ENCODE measurements at regions not wholly inside any gene's neighbourhood (a gene's known extent, or its start where the extent isn't known, plus 50 kb on each side); places are given as distances from the start of the nearest gene placed in this dataset.

DNA sequence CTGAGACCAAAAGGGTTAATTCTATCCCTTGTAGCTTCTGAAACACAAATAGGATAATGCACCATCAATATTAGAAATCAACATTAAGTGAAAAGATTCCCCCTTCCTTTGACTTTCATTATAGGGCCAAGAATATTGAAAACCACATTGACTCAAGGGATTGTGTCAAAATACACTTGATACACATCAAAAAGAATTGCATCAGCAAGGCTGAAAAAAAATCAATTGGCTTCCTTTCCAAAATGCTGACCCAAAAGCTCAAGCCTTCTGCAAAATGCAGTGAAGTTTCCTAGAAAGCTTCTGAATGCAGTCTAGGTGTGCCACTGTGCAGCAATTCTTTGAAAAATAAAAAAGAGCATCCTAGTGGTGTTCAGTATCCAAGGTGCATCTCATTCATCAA is 674.4 kb downstream of the TOX3 start:
- H3K27me3 ChIP-seq (ENCODE audit: control insufficient read depth, insufficient read depth, low read length) = no peaks in the 10 kb centered on the region
- no peak for DNase-seq (ENCODE audit: low read depth)
- no peak overlapping the region for H3K4me3 ChIP-seq (ENCODE audit: low read depth, low read length)
- no peaks in the 10 kb centered on the region for H3K36me3 ChIP-seq (ENCODE audit: control insufficient read depth, insufficient read depth, low read length)
- CTCF ChIA-PET = interaction anchor here (1.7 kb wide), 1 partner anchor 9 kb away, joined by 4 read pairs; no protein-coding TSS in a partner anchor
- POLR2A ChIA-PET = no interaction called here
- TF ChIP-seq, protein P1, sequence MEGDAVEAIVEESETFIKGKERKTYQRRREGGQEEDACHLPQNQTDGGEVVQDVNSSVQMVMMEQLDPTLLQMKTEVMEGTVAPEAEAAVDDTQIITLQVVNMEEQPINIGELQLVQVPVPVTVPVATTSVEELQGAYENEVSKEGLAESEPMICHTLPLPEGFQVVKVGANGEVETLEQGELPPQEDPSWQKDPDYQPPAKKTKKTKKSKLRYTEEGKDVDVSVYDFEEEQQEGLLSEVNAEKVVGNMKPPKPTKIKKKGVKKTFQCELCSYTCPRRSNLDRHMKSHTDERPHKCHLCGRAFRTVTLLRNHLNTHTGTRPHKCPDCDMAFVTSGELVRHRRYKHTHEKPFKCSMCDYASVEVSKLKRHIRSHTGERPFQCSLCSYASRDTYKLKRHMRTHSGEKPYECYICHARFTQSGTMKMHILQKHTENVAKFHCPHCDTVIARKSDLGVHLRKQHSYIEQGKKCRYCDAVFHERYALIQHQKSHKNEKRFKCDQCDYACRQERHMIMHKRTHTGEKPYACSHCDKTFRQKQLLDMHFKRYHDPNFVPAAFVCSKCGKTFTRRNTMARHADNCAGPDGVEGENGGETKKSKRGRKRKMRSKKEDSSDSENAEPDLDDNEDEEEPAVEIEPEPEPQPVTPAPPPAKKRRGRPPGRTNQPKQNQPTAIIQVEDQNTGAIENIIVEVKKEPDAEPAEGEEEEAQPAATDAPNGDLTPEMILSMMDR (IDR thresholded peaks at IDR 0.05; ENCODE audit: insufficient read depth, low read depth, low read length) = no peak

DNA sequence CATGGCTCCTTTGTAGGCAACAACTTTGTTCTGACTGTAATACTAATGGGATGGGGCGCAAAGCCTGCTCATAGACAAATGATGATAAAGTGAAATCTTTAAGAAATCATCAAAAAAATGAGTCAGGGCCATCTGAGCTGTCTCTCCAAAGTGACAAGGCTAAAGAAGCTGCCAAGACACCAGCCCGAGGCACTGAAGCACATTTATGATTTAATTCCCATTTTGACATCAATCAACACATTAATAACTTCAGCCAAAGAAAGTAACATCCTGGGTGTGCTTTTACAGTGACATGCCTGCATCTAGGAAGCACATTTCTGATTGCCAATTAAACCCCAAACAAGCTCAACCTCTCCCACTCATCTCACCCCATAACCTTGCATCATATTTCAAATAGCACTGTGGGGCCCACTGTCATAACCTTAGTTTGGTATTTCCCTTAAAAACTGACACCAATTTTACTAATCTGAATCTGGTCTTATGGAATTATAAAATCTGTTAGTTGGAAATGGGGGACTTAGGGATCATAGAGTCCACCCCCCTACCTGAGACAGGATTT is 676.6 kb downstream of the TOX3 start:
- POLR2A ChIA-PET = interaction anchor here (0.6 kb wide), 1 partner anchor 1641 kb away, joined by 4 read pairs; no protein-coding TSS in a partner anchor
- no peak for DNase-seq (ENCODE audit: low read depth)

DNA sequence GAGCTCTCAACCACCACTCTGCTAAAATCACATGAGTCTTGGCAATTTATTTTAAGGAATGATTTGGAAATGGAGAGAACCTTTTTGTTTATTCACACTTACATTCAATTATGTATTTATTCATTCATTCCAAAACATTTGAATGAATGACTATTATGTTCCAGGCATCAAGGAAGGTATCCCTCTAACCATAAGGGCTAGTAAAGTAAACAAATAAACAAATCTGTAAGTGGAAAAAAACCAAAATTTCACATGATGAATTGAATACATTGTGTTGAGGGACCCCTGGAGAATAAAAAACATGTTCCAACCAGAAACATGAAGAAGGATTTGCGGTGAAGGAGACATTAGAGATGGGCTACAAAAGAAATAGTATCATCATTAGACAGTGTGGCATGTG is 677.8 kb downstream of the TOX3 start:
- TF ChIP-seq, protein P1 (IDR thresholded peaks at IDR 0.05; ENCODE audit: insufficient read depth, low read depth, low read length) = no peak
- Histone ChIP-seq H3K36me3 (ENCODE audit: control insufficient read depth, insufficient read depth, low read length) (no peaks in the 10 kb centered on the region), H3K4me3 (ENCODE audit: low read depth, low read length) (no peak overlapping the region), H3K27me3 (ENCODE audit: control insufficient read depth, insufficient read depth, low read length) (no peaks in the 10 kb centered on the region)
- POLR2A ChIA-PET = no interaction called here
- CTCF ChIA-PET = interaction anchor here (1.0 to 2.3 kb wide), 2 partner anchors 50 to 362 kb away, joined by 3 to 6 read pairs; no protein-coding TSS in a partner anchor
- no peak for DNase-seq (ENCODE audit: low read depth)

More for the DNA sequence above, 676.6 kb downstream of the TOX3 start:
- CTCF ChIA-PET = interaction anchor here (2.3 kb wide), 1 partner anchor 52 kb away, joined by 6 read pairs; no protein-coding TSS in a partner anchor
- Histone ChIP-seq H3K36me3 (ENCODE audit: control insufficient read depth, insufficient read depth, low read length) (no peaks in the 10 kb centered on the region), H3K4me3 (ENCODE audit: low read depth, low read length) (no peak overlapping the region), H3K27me3 (ENCODE audit: control insufficient read depth, insufficient read depth, low read length) (no peaks in the 10 kb centered on the region)
- TF ChIP-seq, protein P1 (IDR thresholded peaks at IDR 0.05; ENCODE audit: insufficient read depth, low read depth, low read length) = no peak

DNA sequence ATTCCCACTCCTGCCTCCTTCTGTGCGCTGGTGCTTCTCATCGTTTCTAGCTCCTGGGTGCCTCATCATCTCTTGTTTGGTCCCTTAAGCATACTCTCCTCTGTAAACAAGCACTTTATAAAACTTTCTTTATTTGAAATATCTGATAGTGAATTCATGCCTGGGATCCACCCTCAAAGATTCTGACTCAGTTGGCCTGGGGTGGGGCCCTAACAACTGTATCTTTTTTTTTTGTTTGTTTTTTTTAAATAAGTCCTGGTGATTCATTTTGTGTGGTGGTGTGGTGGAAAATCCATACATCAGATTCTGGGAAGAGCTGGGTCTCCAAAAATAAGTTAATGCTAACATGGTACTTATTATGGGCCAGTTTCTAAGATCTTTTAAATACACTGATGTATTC is 678.3 kb downstream of the TOX3 start:
- POLR2A ChIA-PET = no interaction called here

DNA sequence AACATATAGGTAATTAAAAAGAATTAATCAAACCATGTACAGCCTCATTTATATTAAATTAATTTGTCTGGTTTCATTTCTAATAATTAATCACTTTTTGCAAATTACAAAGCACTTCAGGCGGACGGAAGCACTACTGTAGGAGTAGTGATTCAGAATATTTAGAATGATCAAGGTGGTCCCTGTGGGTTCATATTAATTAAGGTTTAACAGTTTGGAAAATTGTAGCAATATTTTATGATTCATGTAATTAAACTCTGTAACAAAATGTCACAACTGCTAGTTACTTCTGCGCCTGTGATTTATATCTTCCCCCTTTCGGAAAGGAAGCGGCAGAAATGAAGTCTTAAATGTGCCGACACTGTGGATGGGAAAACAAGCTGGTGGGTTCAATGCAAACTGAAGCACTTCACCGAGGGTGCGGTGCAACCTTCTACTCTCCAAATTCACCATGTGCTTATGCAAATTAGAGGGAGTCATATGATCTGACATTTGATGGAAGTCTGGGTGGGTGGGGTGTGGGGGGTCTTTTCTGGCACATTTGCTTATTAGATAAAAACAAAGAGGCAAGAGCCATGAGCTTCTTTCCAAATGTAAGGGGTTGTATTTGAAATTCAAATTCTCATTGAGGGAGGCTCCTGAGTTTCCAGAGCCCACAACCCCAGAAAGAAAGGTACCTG is 679.4 kb downstream of the TOX3 start:
- no peaks in the 10 kb centered on the region for H3K27me3 ChIP-seq (ENCODE audit: control insufficient read depth, insufficient read depth, low read length)
- POLR2A ChIA-PET = no interaction called here
- no peaks in the 10 kb centered on the region for H3K36me3 ChIP-seq (ENCODE audit: control insufficient read depth, insufficient read depth, low read length)
- TF ChIP-seq, protein P1 (IDR thresholded peaks at IDR 0.05; ENCODE audit: insufficient read depth, low read depth, low read length) = no peak
- no peak overlapping the region for H3K4me3 ChIP-seq (ENCODE audit: low read depth, low read length)
- DNase-seq (ENCODE audit: low read depth) = no peak
- CTCF ChIA-PET = no interaction called here

More for the DNA sequence above, 678.3 kb downstream of the TOX3 start:
- no peaks in the 10 kb centered on the region for H3K27me3 ChIP-seq (ENCODE audit: control insufficient read depth, insufficient read depth, low read length)
- no peak for DNase-seq (ENCODE audit: low read depth)
- H3K36me3 ChIP-seq (ENCODE audit: control insufficient read depth, insufficient read depth, low read length) = no peaks in the 10 kb centered on the region
- CTCF ChIA-PET = interaction anchor here (1.0 kb wide), 1 partner anchor 362 kb away, joined by 3 read pairs; no protein-coding TSS in a partner anchor
- no peak overlapping the region for H3K4me3 ChIP-seq (ENCODE audit: low read depth, low read length)
- TF ChIP-seq, protein P1 (IDR thresholded peaks at IDR 0.05; ENCODE audit: insufficient read depth, low read depth, low read length) = no peak

All from BJ (cell line).